ENCODE measurements at regions not wholly inside any gene's neighbourhood (a gene's known extent, or its start where the extent isn't known, plus 50 kb on each side); places are given as distances from the start of the nearest gene placed in this dataset.

DNA sequence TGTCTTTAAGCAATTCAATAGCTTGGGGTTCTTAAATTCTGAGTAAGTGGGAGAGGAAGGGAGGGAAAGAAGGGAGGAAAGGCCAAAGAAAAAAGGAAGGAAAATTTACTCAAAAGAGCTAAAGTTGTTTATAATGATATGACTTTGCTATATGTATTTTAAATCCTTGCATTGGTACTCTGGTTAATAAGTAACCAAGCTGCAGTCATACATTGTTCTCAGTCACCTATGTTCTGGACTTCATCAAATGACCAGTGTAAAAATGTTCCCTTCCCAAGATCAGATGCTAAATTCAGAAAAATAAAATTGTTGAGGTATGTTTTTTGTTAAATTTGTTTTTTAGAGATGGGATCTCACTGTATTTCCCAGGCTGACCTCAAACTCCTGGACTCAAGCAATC, 259.9 kb upstream of the CPNE8 start:
- H3K4me1 ChIP-seq: no peaks in the 10 kb centered on the region
- DNase-seq: no peak
- H3K4me3 ChIP-seq: no peak overlapping the region
- no peaks in the 10 kb centered on the region for H3K9me3 ChIP-seq
- FAIRE-seq: no peak
- intact Hi-C loops (cut with DNase I): no loop called here
- no peak for ATAC-seq
- H3K36me3 ChIP-seq: no peaks in the 10 kb centered on the region
- no peak overlapping the region for H3K27ac ChIP-seq
- TF ChIP-seq, protein P1, sequence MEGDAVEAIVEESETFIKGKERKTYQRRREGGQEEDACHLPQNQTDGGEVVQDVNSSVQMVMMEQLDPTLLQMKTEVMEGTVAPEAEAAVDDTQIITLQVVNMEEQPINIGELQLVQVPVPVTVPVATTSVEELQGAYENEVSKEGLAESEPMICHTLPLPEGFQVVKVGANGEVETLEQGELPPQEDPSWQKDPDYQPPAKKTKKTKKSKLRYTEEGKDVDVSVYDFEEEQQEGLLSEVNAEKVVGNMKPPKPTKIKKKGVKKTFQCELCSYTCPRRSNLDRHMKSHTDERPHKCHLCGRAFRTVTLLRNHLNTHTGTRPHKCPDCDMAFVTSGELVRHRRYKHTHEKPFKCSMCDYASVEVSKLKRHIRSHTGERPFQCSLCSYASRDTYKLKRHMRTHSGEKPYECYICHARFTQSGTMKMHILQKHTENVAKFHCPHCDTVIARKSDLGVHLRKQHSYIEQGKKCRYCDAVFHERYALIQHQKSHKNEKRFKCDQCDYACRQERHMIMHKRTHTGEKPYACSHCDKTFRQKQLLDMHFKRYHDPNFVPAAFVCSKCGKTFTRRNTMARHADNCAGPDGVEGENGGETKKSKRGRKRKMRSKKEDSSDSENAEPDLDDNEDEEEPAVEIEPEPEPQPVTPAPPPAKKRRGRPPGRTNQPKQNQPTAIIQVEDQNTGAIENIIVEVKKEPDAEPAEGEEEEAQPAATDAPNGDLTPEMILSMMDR (IDR thresholded peaks at IDR 0.05): no peak
- H3K27me3 ChIP-seq: no peaks in the 10 kb centered on the region

DNA sequence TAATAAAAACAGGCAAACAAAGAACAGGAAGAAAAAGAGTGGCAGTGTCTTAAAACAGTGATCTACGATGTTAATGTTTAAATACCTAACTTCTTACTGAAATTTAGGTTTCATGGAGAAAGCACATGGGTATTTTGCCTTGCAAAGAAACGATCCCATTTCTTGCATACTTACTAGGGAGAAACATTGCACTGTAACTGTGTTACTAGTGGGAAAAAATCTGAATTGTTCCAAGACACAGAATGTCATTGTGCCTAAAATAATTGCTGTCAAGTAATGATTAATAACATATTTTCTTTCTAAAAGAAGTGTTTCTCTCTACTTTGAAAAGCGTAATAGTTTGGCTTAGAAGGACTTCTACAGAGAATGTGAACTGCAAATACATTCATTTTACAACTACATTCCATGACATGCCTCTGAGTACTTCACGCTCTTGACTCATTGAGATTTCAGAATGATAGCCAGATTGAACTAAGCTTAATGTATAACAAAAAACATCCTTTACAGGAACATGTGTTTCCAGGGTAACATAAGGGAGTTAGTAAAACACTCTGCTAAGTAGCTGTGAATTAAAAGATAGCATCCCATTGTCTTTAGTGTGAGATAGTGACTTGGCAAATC, 256.2 kb upstream of the CPNE8 start:
- intact Hi-C loops (cut with DNase I): no loop called here
- no peak overlapping the region for H3K4me3 ChIP-seq
- DNase-seq: no peak
- H3K9me3 ChIP-seq: no peaks in the 10 kb centered on the region
- peak in 1 of 4 donors; percentile 32 for ATAC-seq
- no peaks in the 10 kb centered on the region for H3K27me3 ChIP-seq
- no peak for FAIRE-seq
- H3K27ac ChIP-seq: no peak overlapping the region
- H3K36me3 ChIP-seq: no peaks in the 10 kb centered on the region
- no peaks in the 10 kb centered on the region for H3K4me1 ChIP-seq
- 22 to 23% methylated on average over 4 of the region's 4 CpGs for WGBS, 2 donors
- TF ChIP-seq, protein P1 (IDR thresholded peaks at IDR 0.05): no peak

DNA sequence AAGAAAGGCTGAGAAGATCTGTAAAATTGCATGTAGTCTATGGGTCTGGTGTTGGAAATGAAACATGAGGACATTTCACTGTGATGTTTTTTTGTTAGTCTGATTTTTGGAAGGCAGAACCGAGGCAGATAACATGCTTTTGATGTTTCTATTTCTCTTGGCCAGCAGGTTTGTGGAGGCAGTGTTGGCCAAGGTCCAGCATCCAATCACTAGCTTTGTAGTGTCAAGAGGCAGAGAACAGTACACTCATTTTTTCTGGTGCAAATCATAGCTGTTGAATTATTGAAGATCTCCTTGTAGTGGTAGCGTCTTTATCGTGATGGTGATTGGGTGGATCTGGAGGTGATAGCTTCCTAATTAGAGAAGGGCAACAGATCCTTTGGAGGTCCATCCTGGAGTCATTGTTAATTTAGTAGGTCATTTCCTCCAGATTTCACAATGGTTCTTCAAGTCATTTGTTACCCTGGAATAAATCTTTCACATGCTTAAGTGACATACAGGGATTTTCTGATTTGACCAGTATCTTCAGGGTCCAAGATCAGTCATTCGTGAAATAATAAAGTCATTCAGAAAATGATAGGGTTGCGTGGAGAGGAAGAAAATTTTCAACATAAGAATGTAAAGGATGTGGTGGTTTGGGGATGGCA, 252.4 kb upstream of the CPNE8 start:
- no peaks in the 10 kb centered on the region for H3K9me3 ChIP-seq
- TF ChIP-seq, protein P1 (IDR thresholded peaks at IDR 0.05): no peak
- H3K27me3 ChIP-seq: no peaks in the 10 kb centered on the region
- ATAC-seq: peak in 1 of 4 donors; percentile 18
- H3K4me3 ChIP-seq: no peak overlapping the region
- H3K27ac ChIP-seq: no peak overlapping the region
- peak in 1 of 6 donors; percentile 15 for DNase-seq
- intact Hi-C loops (cut with DNase I): no loop called here
- no peaks in the 10 kb centered on the region for H3K36me3 ChIP-seq
- FAIRE-seq: no peak
- no peaks in the 10 kb centered on the region for H3K4me1 ChIP-seq
- WGBS, 2 donors: 31 to 35% methylated on average over 5 of the region's 5 CpGs

DNA sequence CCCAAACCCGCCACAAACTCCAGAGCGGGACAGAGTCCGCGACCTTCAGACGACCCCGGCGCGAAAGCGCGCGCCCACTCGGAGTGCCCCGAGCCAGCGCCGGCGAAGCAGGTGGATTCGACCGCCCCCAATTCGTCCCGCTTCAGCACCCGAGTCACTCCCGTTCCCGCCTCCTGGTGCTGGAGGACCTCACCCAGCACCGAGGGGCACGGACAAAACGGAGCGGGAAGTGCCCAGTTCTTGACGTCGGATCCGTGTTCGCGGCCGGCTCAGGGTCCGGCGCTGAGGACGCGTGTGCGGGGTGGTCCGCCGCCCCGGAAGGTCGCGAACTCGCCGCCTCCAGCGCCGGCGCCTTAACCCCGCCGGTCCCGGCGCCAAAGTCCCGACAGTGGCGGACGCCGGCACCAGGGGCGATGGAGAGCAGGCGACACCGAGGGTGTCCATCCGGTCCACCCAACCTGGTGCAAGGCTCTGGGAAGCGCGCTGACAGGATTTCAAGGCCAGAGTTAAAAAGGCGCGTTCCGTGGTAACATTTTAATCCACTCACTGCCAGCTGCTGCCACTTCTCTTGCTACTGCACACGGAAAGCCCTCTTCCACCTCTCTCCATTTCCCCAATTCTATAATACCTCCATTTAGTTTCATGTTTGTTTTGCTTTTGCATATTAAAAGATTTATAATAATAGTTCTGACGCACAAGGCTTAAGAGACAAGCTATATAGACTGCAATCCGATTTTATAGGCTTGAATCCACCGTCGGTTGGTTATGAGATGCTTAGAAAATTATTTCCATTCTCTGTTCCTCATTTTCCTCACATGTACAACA, 240.0 kb upstream of the CPNE8 start:
- Histone ChIP-seq H3K27me3 (no peaks in the 10 kb centered on the region), H3K4me3 (peak overlapping the region; percentile 19 to 54 (median 27)), H3K36me3 (no peaks in the 10 kb centered on the region), H3K9me3 (no peaks in the 10 kb centered on the region), H3K27ac (peak overlapping the region in 1 of 4 donors; percentile 22), H3K4me1 (no peaks in the 10 kb centered on the region)
- intact Hi-C loops (cut with DNase I): no loop called here
- 3 to 4% methylated on average over 61 to 70 of the region's 70 CpGs for WGBS, 2 donors
- peak; percentile 19 to 74 (median 54) for DNase-seq
- no peak for FAIRE-seq
- peak; percentile 30 to 97 (median 94) for ATAC-seq
- TF ChIP-seq, protein P1 (IDR thresholded peaks at IDR 0.05): peak in 3 of 4 donors; percentile 16 to 78 (median 64)
